A673 (cell line): ENCODE measurements at regions not wholly inside any gene's neighbourhood (a gene's known extent, or its start where the extent isn't known, plus 50 kb on each side); places are given as distances from the start of the nearest gene placed in this dataset.
A peak's percentile ranks its signal among the peaks of the same experiment; 100 is the strongest.

Experiments used
- BruUV-seq: library from RNA; stranded (reverse); fragments of 400-500 nt; replicated peaks from 2 replicates; lab custom pipeline; 2021; lab: Mats Ljungman, UMichigan
- CTCF ChIA-PET: fragments of 300-600 bp; sonication (Branson Sonifier 250); formaldehyde crosslinking; loops from one replicate; lab custom pipeline; 2022; ENCODE audit warnings: antibody characterized with exemption; lab: Charles Lee
- POLR2A ChIA-PET: fragments of 300-600 bp; sonication (Branson Sonifier 250); formaldehyde crosslinking; loops from one replicate; lab custom pipeline; 2022; ENCODE audit warnings: antibody characterized with exemption; ENCODE audit not compliant: low non-redundant PET; lab: Charles Lee
- DNase-seq: peaks from one replicate; pipeline ENCODE4 v3.0.0-alpha.2; 2015; ENCODE audit warnings: low spot score
- H3K27ac ChIP-seq: fragments of 200-600 bp; sonication (generic); 2 replicates; pipeline ENCODE4 v1.5.1; 2016; ENCODE audit warnings: mixed run types, low read depth, mild to moderate bottlenecking, mixed read lengths, antibody characterized with exemption, low read length; ENCODE audit not compliant: poor library complexity, severe bottlenecking
- H3K27me3 ChIP-seq: fragments of 200-600 bp; sonication (generic); replicated peaks from 2 replicates; pipeline ENCODE4 v1.6.1; 2017; ENCODE audit warnings: mixed run types, low read depth, mild to moderate bottlenecking, mixed read lengths, antibody characterized with exemption, low read length; ENCODE audit not compliant: insufficient read depth, poor library complexity
- H3K36me3 ChIP-seq: fragments of 200-600 bp; sonication (generic); 2 replicates; pipeline ENCODE4 v1.6.1; 2016; ENCODE audit warnings: mixed run types, mild to moderate bottlenecking, mixed read lengths, antibody characterized with exemption, low read length; ENCODE audit not compliant: insufficient read depth, poor library complexity, severe bottlenecking
- H3K4me1 ChIP-seq: fragments of 200-600 bp; sonication (generic); 2 replicates; pipeline ENCODE4 v1.6.1; 2017; ENCODE audit warnings: mixed run types, mild to moderate bottlenecking, mixed read lengths, antibody characterized with exemption, low read length; ENCODE audit not compliant: insufficient read depth, poor library complexity, severe bottlenecking
- H3K4me3 ChIP-seq: fragments of 200-600 bp; sonication (generic); 2 replicates; pipeline ENCODE4 v1.5.1; 2016; ENCODE audit warnings: low read depth, mixed run types, mild to moderate bottlenecking, mixed read lengths, low read length; ENCODE audit not compliant: poor library complexity, severe bottlenecking
- H3K9me3 ChIP-seq: fragments of 200-600 bp; sonication (generic); 2 replicates; pipeline ENCODE4 v1.6.1; 2016; ENCODE audit warnings: mixed run types, low read depth, mild to moderate bottlenecking, mixed read lengths, antibody characterized with exemption, low read length; ENCODE audit not compliant: poor library complexity, severe bottlenecking
- CTCF ChIP-seq: fragments of 300-800, 200-600 bp; sonication (generic); conservative IDR thresholded peaks from 2 replicates; pipeline ENCODE4 v1.5.1; 2017; ENCODE audit warnings: low read depth, mild to moderate bottlenecking, antibody characterized with exemption, low read length, moderate library complexity, mixed read lengths
- EZH2 ChIP-seq: fragments of 200-600 bp; sonication (generic); IDR thresholded peaks from 2 replicates; pipeline ENCODE4 v1.6.1; 2017; ENCODE audit warnings: borderline replicate concordance, low read depth, mild to moderate bottlenecking, mixed read lengths, antibody characterized with exemption, low read length; ENCODE audit not compliant: poor library complexity, severe bottlenecking
- intact Hi-C: fragments of 100-400 bp; cut with micrococcal nuclease; formaldehyde crosslinking; loops from one replicate; pipeline ENCODE4 v1.10.0; 2022; ENCODE audit not compliant: unreplicated experiment

- intact Hi-C loops = no loop called here
- no peak overlapping the region for H3K4me3 ChIP-seq
- DNase-seq = no peak
- no peaks in the 10 kb centered on the region for H3K36me3 ChIP-seq
- TF ChIP-seq CTCF = no peak
- no peak for TF ChIP-seq EZH2
- BruUV-seq = no TSS peak
- CTCF ChIA-PET = no interaction called here
- no peaks in the 10 kb centered on the region for H3K4me1 ChIP-seq
- H3K27ac ChIP-seq = no peak overlapping the region
- POLR2A ChIA-PET = no interaction called here
- H3K9me3 ChIP-seq = peaks cover 9% of the 10 kb centered on the region
- H3K27me3 ChIP-seq = no peaks in the 10 kb centered on the region
These were observed 485.8 kb downstream of the BRINP1 start for GRCh38 chr9:118883411-118883810.

DNA sequence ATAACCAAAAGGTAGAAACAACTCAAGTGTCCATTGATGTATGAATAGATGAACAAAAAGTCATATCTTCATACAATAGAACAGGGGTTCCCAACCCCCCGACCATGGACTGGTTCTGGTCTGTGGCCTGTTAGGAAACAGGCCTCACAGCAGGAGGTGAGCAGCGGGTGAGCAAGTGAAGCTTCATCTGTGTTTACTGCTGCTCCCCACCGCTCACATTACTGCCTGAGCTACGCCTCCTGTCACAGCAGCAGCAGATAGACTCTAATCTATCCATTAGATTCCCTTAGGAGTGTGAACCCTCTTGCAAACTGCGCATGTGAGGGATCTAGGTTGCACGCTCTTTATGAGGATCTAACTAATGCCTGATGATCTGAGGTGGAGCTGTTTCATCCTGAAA is 478.0 kb downstream of the BRINP1 start:
- TF ChIP-seq CTCF (no peak), EZH2 (no peak)
- ChIA-PET CTCF (no interaction called here), POLR2A (no interaction called here)
- Histone ChIP-seq H3K9me3 (no peaks in the 10 kb centered on the region), H3K4me1 (no peaks in the 10 kb centered on the region), H3K4me3 (no peak overlapping the region), H3K27me3 (no peaks in the 10 kb centered on the region), H3K27ac (no peak overlapping the region), H3K36me3 (no peaks in the 10 kb centered on the region)
- BruUV-seq = no TSS peak
- intact Hi-C loops = no loop called here
- DNase-seq = no peak

- no peaks in the 10 kb centered on the region for H3K4me1 ChIP-seq
- POLR2A ChIA-PET = no interaction called here
- H3K27me3 ChIP-seq = no peaks in the 10 kb centered on the region
- BruUV-seq = no TSS peak
- TF ChIP-seq EZH2 (no peak), CTCF (no peak)
- H3K9me3 ChIP-seq = no peaks in the 10 kb centered on the region
- no peak overlapping the region for H3K4me3 ChIP-seq
- no peak overlapping the region for H3K27ac ChIP-seq
- intact Hi-C loops = no loop called here
- CTCF ChIA-PET = no interaction called here
- H3K36me3 ChIP-seq = no peaks in the 10 kb centered on the region
- peak; percentile 4 for DNase-seq
These were observed 472.8 kb downstream of the BRINP1 start for GRCh38 chr9:118896324-118897000.
